RWPE1 (cell line): ENCODE measurements at regions not wholly inside any gene's neighbourhood (a gene's known extent, or its start where the extent isn't known, plus 50 kb on each side); places are given as distances from the start of the nearest gene placed in this dataset.

Experiments used
- CTCF ChIA-PET: fragments of 350-600 bp; sonication (Branson Sonifier 250); formaldehyde crosslinking; extraction: SDS; loops from one replicate; lab custom pipeline; 2021; lab: Yijun Ruan, JAX
- POLR2A ChIA-PET: fragments of 400-600 bp; formaldehyde crosslinking; extraction: SDS; loops from one replicate; lab custom pipeline; 2020; ENCODE audit warnings: antibody characterized with exemption; ENCODE audit not compliant: low non-redundant PET; lab: Yijun Ruan, JAX
- DNase-seq: peaks from one replicate; pipeline ENCODE4 v3.0.0; 2012; ENCODE audit warnings: low spot score
- H3K27ac ChIP-seq: fragments of 450-650 bp; 2 replicates; pipeline ENCODE4 v1.5.1; 2017
- CTCF ChIP-seq: fragments of 450-650 bp; conservative IDR thresholded peaks from 2 replicates; pipeline ENCODE4 v1.5.1; 2017; ENCODE audit warnings: low read depth, mild to moderate bottlenecking

- no peak for TF ChIP-seq CTCF
- no peak for DNase-seq
- ChIA-PET POLR2A (no interaction called here), CTCF (interaction anchor here (0.5 kb wide), 1 partner anchor 1445 kb away, joined by 4 read pairs; no protein-coding TSS in a partner anchor)
- no peak overlapping the region for H3K27ac ChIP-seq
These were observed 290.0 kb downstream of the S1PR1 start for GRCh38 chr1:101526813-101527212.

GRCh38 chr1:101532377-101532776, 295.6 kb downstream of the S1PR1 start:
- H3K27ac ChIP-seq, result no peak overlapping the region
- ChIA-PET CTCF (interaction anchor here (0.6 kb wide), 1 partner anchor 264 kb away, joined by 3 read pairs; no protein-coding TSS in a partner anchor), POLR2A (no interaction called here)
- TF ChIP-seq CTCF, result no peak
- no peak for DNase-seq

- DNase-seq, result no peak
- TF ChIP-seq CTCF, result no peak
- ChIA-PET POLR2A (no interaction called here), CTCF (no interaction called here)
- no peak overlapping the region for H3K27ac ChIP-seq
These were observed 303.3 kb downstream of the S1PR1 start for GRCh38 chr1:101540161-101540560.

GRCh38 chr1:101546885-101547284, 310.1 kb downstream of the S1PR1 start:
- H3K27ac ChIP-seq, result no peak overlapping the region
- no peak for DNase-seq
- ChIA-PET POLR2A (no interaction called here), CTCF (no interaction called here)
- no peak for TF ChIP-seq CTCF

GRCh38 chr1:101547357-101547756, 310.5 kb downstream of the S1PR1 start:
- DNase-seq, result no peak
- ChIA-PET CTCF (interaction anchor here (0.7 kb wide), 1 partner anchor 176 kb away, joined by 3 read pairs; no protein-coding TSS in a partner anchor), POLR2A (no interaction called here)
- no peak for TF ChIP-seq CTCF
- H3K27ac ChIP-seq, result no peak overlapping the region

- ChIA-PET POLR2A (no interaction called here), CTCF (no interaction called here)
- no peak for TF ChIP-seq CTCF
- no peak overlapping the region for H3K27ac ChIP-seq
- DNase-seq, result no peak
These were observed 311.6 kb downstream of the S1PR1 start for GRCh38 chr1:101548376-101548775.
